ENCODE measurements at regions not wholly inside any gene's neighbourhood (a gene's known extent, or its start where the extent isn't known, plus 50 kb on each side); places are given as distances from the start of the nearest gene placed in this dataset.

- H3K4me3 Mint-ChIP-seq (ENCODE audit: unreplicated experiment), result no peak overlapping the region
- no peaks in the 10 kb centered on the region for H3K36me3 Mint-ChIP-seq (ENCODE audit: unreplicated experiment)
- DNase-seq (ENCODE audit: extremely low spot score, unreplicated experiment), result no peak
- no peaks in the 10 kb centered on the region for H3K4me1 Mint-ChIP-seq (ENCODE audit: unreplicated experiment)
- peaks cover 20% of the 10 kb centered on the region for H3K9me3 Mint-ChIP-seq (ENCODE audit: unreplicated experiment)
- TF ChIP-seq, protein P1, sequence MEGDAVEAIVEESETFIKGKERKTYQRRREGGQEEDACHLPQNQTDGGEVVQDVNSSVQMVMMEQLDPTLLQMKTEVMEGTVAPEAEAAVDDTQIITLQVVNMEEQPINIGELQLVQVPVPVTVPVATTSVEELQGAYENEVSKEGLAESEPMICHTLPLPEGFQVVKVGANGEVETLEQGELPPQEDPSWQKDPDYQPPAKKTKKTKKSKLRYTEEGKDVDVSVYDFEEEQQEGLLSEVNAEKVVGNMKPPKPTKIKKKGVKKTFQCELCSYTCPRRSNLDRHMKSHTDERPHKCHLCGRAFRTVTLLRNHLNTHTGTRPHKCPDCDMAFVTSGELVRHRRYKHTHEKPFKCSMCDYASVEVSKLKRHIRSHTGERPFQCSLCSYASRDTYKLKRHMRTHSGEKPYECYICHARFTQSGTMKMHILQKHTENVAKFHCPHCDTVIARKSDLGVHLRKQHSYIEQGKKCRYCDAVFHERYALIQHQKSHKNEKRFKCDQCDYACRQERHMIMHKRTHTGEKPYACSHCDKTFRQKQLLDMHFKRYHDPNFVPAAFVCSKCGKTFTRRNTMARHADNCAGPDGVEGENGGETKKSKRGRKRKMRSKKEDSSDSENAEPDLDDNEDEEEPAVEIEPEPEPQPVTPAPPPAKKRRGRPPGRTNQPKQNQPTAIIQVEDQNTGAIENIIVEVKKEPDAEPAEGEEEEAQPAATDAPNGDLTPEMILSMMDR (IDR thresholded peaks at IDR 0.05), result no peak
- H3K27me3 Mint-ChIP-seq (ENCODE audit: unreplicated experiment), result peaks cover 4% of the 10 kb centered on the region
- H3K27ac Mint-ChIP-seq (ENCODE audit: unreplicated experiment), result no peak overlapping the region
Measured at GRCh38 chr1:224864006-224864405, 65.5 kb upstream of the DNAH14 start.

- H3K27ac Mint-ChIP-seq (ENCODE audit: unreplicated experiment), result no peak overlapping the region
- no peak overlapping the region for H3K4me3 Mint-ChIP-seq (ENCODE audit: unreplicated experiment)
- no peaks in the 10 kb centered on the region for H3K27me3 Mint-ChIP-seq (ENCODE audit: unreplicated experiment)
- H3K36me3 Mint-ChIP-seq (ENCODE audit: unreplicated experiment), result no peaks in the 10 kb centered on the region
- no peak for DNase-seq (ENCODE audit: extremely low spot score, unreplicated experiment)
- H3K4me1 Mint-ChIP-seq (ENCODE audit: unreplicated experiment), result no peaks in the 10 kb centered on the region
- TF ChIP-seq, protein P1 (IDR thresholded peaks at IDR 0.05), result no peak
- peaks cover 20% of the 10 kb centered on the region for H3K9me3 Mint-ChIP-seq (ENCODE audit: unreplicated experiment)
Measured at GRCh38 chr1:224865510-224865909, 64.0 kb upstream of the DNAH14 start.

GRCh38 chr1:224866940-224867339, 62.5 kb upstream of the DNAH14 start:
- Mint-ChIP-seq H3K27ac (ENCODE audit: unreplicated experiment) (no peak overlapping the region), H3K36me3 (ENCODE audit: unreplicated experiment) (no peaks in the 10 kb centered on the region), H3K9me3 (ENCODE audit: unreplicated experiment) (peaks cover 20% of the 10 kb centered on the region), H3K4me1 (ENCODE audit: unreplicated experiment) (no peaks in the 10 kb centered on the region), H3K4me3 (ENCODE audit: unreplicated experiment) (no peak overlapping the region), H3K27me3 (ENCODE audit: unreplicated experiment) (no peaks in the 10 kb centered on the region)
- DNase-seq (ENCODE audit: extremely low spot score, unreplicated experiment), result no peak
- TF ChIP-seq, protein P1 (IDR thresholded peaks at IDR 0.05), result no peak

DNA sequence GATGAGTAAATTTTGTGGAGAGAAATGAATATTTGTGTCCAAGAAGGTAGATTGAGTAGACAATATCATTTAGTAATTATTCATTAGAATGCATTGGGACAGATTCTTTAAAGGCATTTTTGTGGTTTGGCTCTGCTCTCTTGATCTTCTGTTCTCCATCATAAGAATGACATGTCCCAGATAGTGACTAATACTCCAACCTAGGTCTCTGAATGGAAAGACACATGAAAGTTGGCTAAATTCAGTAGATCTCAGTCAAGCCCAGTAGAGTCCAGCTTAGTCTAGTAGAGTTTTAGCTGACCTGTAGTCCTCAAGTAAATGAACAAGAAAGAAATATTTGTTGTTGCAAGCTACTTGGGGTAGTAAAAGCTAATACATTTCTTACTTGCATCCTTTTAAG, 61.8 kb upstream of the DNAH14 start:
- Mint-ChIP-seq H3K4me3 (ENCODE audit: unreplicated experiment) (no peak overlapping the region), H3K27me3 (ENCODE audit: unreplicated experiment) (no peaks in the 10 kb centered on the region), H3K36me3 (ENCODE audit: unreplicated experiment) (no peaks in the 10 kb centered on the region), H3K4me1 (ENCODE audit: unreplicated experiment) (no peaks in the 10 kb centered on the region), H3K9me3 (ENCODE audit: unreplicated experiment) (peaks cover 20% of the 10 kb centered on the region), H3K27ac (ENCODE audit: unreplicated experiment) (no peak overlapping the region)
- TF ChIP-seq, protein P1 (IDR thresholded peaks at IDR 0.05), result no peak
- DNase-seq (ENCODE audit: extremely low spot score, unreplicated experiment), result no peak

DNA sequence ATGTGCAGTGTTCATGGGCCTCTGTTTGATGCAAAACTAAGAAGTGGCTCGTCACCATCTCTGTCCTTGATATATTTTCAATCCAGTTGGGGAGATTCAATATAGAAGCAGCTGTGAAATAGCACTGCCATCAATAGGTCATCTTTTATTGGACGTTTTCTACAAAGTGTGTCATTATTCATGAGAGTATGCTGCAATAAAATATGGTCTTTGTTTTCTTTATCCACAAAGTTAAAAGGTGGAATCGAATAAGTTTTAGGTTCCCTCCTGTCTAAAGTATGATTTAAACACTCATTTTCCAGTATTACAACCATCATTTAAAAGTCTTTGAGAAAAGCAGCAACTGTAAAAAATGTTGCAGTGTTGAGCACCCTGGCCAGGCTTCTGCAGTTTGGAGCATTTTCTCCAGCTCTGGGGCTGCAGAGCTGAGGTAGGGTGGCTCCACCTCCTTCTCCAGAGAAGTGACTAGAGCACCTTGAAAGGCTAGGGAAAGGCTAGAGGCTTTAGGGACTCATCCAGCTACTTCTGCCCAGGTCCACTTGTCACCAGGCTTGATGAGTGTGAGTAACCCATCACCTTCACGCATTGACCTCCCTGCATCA, 56.5 kb upstream of the DNAH14 start:
- TF ChIP-seq, protein P1 (IDR thresholded peaks at IDR 0.05), result no peak
- no peaks in the 10 kb centered on the region for H3K4me1 Mint-ChIP-seq (ENCODE audit: unreplicated experiment)
- H3K27ac Mint-ChIP-seq (ENCODE audit: unreplicated experiment), result no peak overlapping the region
- H3K27me3 Mint-ChIP-seq (ENCODE audit: unreplicated experiment), result peaks cover 18% of the 10 kb centered on the region
- DNase-seq (ENCODE audit: extremely low spot score, unreplicated experiment), result no peak
- no peaks in the 10 kb centered on the region for H3K36me3 Mint-ChIP-seq (ENCODE audit: unreplicated experiment)
- no peak overlapping the region for H3K4me3 Mint-ChIP-seq (ENCODE audit: unreplicated experiment)
- no peaks in the 10 kb centered on the region for H3K9me3 Mint-ChIP-seq (ENCODE audit: unreplicated experiment)
